ENCODE measurements at regions not wholly inside any gene's neighbourhood (a gene's known extent, or its start where the extent isn't known, plus 50 kb on each side); places are given as distances from the start of the nearest gene placed in this dataset.

DNA sequence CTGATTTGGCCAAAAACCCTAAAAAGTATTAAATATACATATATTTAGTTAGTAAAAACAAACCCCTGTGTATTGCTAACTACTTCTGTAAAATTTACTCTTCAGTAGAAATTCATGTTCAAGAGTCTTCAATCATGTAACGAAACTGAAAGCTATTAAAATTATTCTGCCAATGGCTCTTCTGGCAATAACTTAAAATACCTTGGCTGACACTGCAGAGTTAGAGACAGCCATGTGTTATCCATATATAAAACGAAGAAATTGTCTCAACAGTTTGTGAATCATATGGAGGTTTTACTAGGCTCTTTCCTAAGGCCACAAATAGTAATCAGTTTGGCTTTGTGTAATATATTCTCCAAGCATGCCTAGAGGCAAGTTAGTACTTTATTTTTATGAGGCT lies 357.2 kb downstream of the COL11A1 start:
- Mint-ChIP-seq H3K36me3 (ENCODE audit: low read depth) (no peaks in the 10 kb centered on the region), H3K9me3 (no peaks in the 10 kb centered on the region), H3K4me3 (no peak overlapping the region), H3K27ac (no peak overlapping the region), H3K27me3 (ENCODE audit: low read depth) (no peaks in the 10 kb centered on the region), H3K4me1 (no peaks in the 10 kb centered on the region)
- TF ChIP-seq, protein P1, sequence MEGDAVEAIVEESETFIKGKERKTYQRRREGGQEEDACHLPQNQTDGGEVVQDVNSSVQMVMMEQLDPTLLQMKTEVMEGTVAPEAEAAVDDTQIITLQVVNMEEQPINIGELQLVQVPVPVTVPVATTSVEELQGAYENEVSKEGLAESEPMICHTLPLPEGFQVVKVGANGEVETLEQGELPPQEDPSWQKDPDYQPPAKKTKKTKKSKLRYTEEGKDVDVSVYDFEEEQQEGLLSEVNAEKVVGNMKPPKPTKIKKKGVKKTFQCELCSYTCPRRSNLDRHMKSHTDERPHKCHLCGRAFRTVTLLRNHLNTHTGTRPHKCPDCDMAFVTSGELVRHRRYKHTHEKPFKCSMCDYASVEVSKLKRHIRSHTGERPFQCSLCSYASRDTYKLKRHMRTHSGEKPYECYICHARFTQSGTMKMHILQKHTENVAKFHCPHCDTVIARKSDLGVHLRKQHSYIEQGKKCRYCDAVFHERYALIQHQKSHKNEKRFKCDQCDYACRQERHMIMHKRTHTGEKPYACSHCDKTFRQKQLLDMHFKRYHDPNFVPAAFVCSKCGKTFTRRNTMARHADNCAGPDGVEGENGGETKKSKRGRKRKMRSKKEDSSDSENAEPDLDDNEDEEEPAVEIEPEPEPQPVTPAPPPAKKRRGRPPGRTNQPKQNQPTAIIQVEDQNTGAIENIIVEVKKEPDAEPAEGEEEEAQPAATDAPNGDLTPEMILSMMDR (IDR thresholded peaks at IDR 0.05; ENCODE audit: unreplicated experiment in 3 of 3), result no peak

DNA sequence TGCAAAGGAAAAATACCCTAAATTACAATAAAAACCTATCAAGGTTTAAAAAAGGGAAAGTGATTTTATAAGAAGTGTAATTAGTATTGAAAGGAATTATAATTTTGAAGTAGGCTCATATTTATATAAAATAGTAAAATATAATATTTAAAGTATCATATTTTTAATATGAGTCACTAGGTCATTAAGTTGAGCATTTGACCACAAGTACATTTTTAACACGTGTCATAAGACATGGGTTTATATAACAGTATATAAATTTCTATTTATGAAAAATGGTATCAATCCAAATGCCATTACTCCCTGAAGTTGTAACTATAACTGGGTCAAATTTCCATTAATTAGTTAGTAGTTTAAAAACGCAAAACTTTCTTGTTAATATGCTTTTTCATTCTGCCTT lies 365.9 kb downstream of the COL11A1 start:
- TF ChIP-seq, protein P1 (IDR thresholded peaks at IDR 0.05; ENCODE audit: unreplicated experiment in 3 of 3), result no peak
- no peaks in the 10 kb centered on the region for H3K36me3 Mint-ChIP-seq (ENCODE audit: low read depth)
- H3K4me3 Mint-ChIP-seq, result no peak overlapping the region
- H3K27me3 Mint-ChIP-seq (ENCODE audit: low read depth), result no peaks in the 10 kb centered on the region
- H3K4me1 Mint-ChIP-seq, result no peaks in the 10 kb centered on the region
- no peak overlapping the region for H3K27ac Mint-ChIP-seq
- H3K9me3 Mint-ChIP-seq, result peaks cover 5% of the 10 kb centered on the region

DNA sequence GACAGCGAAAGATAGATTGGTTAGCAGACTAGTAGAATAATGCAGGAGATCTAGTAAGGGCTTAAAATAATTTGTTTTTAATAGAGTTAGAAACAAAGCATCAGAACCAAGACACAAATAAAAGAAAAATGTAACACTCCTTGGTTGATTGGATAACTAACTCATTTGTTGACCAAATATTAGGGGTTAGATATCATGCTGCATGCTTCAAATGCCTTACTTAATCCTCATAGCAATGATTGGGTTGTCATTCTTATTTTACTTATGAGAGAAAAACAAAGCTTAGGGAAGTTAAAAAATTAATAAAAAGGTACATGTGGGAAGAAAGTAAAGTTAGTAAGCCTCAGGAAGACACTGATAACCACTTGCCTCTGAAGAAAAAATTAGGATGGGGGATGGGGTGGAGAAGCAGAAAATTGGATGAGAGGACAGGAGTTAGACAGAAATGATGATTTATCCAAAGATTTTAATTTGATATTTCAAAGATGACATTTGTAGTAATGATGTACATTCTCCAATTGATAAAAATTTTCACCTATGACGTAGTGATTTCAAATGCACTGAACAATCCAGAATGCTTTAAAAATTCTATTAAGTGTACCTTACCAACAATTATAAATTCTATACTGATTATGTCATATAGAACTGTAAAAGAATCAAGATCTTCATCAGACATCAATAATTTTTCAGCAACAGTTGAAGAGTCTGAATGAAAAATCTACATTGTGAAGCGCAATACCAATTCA lies 374.7 kb downstream of the COL11A1 start:
- Mint-ChIP-seq H3K4me1 (peaks cover 3% of the 10 kb centered on the region), H3K27ac (no peak overlapping the region), H3K36me3 (ENCODE audit: low read depth) (no peaks in the 10 kb centered on the region), H3K27me3 (ENCODE audit: low read depth) (no peaks in the 10 kb centered on the region), H3K9me3 (no peaks in the 10 kb centered on the region), H3K4me3 (no peak overlapping the region)
- TF ChIP-seq, protein P1 (IDR thresholded peaks at IDR 0.05; ENCODE audit: unreplicated experiment in 3 of 3), result no peak

DNA sequence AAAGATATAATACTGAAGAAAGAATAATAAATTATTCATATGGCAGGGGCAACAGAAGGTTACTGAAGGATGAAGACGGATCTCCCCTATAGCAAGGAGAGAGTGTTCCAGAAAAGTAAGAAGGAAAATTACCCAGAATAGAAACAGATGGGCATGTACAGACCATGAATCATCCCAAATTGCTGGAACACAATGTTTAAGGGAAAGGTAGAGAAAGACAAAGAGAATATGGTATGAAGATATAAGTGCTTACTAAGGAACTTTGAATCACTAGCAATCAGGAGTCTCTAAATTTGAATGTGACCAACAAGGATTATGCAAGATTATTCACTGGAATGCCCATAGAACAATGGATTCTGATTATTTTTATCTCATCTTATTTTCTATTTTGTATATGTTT lies 375.4 kb downstream of the COL11A1 start:
- Mint-ChIP-seq H3K4me3 (no peak overlapping the region), H3K27me3 (ENCODE audit: low read depth) (no peaks in the 10 kb centered on the region), H3K9me3 (no peaks in the 10 kb centered on the region), H3K27ac (no peak overlapping the region), H3K36me3 (ENCODE audit: low read depth) (no peaks in the 10 kb centered on the region), H3K4me1 (peaks cover 9% of the 10 kb centered on the region)
- TF ChIP-seq, protein P1 (IDR thresholded peaks at IDR 0.05; ENCODE audit: unreplicated experiment in 3 of 3), result no peak

DNA sequence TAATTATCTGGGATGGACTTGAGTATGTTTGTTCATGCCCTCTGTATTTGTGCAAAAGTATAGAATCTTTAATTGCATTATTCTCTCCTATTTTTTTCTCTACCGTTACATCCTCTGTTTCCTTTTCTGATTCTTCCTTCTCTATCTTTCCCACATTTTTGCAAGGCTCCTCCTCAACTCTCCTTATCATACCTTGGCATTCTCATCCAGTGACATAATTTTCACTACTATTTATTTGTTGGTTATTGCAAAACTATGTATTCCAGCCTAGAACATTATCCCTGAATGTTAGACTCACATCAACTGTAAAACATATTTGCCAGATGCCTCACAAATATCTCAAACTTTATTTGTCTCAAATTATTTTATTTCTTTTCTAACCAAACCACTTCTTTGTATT lies 381.9 kb downstream of the COL11A1 start:
- H3K4me1 Mint-ChIP-seq, result peaks cover 9% of the 10 kb centered on the region
- H3K4me3 Mint-ChIP-seq, result no peak overlapping the region
- H3K27ac Mint-ChIP-seq, result no peak overlapping the region
- no peaks in the 10 kb centered on the region for H3K27me3 Mint-ChIP-seq (ENCODE audit: low read depth)
- H3K9me3 Mint-ChIP-seq, result no peaks in the 10 kb centered on the region
- H3K36me3 Mint-ChIP-seq (ENCODE audit: low read depth), result no peaks in the 10 kb centered on the region
- TF ChIP-seq, protein P1 (IDR thresholded peaks at IDR 0.05; ENCODE audit: unreplicated experiment in 3 of 3), result no peak

DNA sequence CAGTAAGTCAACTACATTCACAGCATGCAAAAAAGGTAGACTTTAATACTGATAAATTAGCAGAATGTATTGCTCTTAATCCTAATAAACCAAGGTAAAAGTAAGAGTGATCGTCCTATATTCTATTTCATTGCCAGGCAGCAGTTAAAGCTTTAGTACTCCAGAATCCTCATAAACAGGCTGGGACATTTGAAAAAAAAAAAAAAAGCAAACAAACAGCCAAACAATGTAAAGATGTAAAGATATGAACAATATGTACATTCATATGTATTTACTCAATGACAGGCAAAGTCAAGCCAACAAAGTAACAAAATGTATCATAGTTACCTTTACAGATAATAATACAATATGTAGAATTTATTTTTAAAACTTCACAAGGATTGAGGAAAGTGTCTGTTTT lies 383.6 kb downstream of the COL11A1 start:
- H3K36me3 Mint-ChIP-seq (ENCODE audit: low read depth), result no peaks in the 10 kb centered on the region
- no peaks in the 10 kb centered on the region for H3K9me3 Mint-ChIP-seq
- peaks cover 9% of the 10 kb centered on the region for H3K4me1 Mint-ChIP-seq
- H3K27ac Mint-ChIP-seq, result no peak overlapping the region
- TF ChIP-seq, protein P1 (IDR thresholded peaks at IDR 0.05; ENCODE audit: unreplicated experiment in 3 of 3), result no peak
- H3K4me3 Mint-ChIP-seq, result no peak overlapping the region
- no peaks in the 10 kb centered on the region for H3K27me3 Mint-ChIP-seq (ENCODE audit: low read depth)

Measured in nephron (organoid).